GM19397 (cell line): ENCODE measurements at regions not wholly inside any gene's neighbourhood (a gene's known extent, or its start where the extent isn't known, plus 50 kb on each side); places are given as distances from the start of the nearest gene placed in this dataset.

Experiments
- ATAC-seq: cut with Tn5 transposase; IDR thresholded peaks from one replicate; pipeline ENCODE4 v1.9.1; 2021; ENCODE audit warnings: mild to moderate bottlenecking, moderate library complexity; ENCODE audit not compliant: unreplicated experiment

DNA sequence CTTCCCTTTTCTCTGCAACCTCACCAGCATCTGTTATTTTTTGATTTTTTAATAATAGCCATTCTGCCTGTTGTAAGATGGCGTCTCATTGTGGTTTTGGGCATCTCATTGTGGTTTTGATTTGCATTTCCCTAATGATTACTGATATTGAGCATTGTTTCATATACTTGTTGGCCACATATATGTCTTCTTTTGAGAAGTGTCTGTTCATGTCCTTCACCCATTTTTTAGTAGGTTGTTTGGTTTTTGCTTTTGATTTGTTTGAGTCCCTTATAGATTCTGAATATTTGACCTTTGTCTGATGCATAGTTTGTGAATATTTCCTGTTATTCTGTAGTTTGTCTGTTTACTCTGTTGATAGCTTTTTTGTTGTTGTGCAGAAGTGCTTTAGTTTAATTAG, 312.2 kb upstream of the TBC1D5 start:
- no peak for ATAC-seq

DNA sequence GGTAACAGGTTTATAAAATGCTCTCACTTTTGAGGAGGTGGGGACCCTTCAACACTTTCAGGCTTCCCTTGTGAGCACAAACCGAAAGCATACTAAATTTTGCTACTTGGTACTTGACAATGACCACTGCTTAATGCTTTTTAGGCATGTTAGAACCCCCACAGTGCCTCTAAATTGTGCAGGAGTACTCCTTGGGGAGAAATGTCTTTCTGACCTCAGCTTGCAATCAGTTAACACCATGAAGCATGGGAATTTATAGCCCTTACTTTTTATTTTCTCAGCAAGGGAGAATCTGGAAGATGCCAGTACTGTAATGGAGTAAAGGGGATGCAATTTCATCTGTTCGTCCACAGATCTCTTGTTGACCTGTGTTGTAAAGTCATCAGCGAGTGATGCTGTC, 308.9 kb upstream of the TBC1D5 start:
- no peak for ATAC-seq

DNA sequence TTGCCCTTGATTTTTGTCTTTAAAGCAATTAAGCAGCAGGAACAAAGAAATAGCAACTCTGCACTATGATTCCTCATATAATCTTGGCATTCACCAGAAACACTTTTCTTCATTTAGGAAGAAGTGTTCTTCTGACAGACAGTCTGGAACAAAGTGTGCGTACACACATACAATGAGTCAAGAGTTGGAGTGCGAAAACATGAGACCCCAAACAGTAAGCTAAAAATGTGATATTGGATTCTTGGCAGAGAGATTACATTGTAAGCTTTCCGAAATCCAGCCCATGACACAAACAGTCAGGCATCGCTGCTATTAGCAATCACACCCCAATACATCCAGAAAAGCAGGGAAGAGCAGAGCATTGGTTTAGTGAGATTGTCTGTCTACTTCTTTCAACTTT, 306.7 kb upstream of the TBC1D5 start:
- ATAC-seq: no peak

DNA sequence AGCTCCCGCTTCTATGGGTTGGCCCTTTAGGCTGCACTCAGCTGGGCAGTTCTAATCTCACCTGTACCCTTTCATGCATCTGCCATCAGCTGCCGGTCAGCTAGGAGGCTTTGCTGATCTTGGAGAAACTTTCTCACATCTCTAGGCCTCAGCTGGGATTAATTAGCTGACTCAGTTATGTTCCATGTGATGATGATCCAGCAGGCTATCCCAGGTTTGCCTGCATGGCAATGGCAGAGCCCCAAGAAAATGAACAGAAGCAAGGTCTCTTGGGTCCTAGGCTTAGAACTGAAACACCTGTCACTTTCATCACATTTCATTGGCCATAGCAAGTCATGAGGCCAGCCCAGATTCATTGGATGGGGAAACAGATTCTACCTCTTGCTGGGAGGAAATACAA, 304.6 kb upstream of the TBC1D5 start:
- no peak for ATAC-seq

DNA sequence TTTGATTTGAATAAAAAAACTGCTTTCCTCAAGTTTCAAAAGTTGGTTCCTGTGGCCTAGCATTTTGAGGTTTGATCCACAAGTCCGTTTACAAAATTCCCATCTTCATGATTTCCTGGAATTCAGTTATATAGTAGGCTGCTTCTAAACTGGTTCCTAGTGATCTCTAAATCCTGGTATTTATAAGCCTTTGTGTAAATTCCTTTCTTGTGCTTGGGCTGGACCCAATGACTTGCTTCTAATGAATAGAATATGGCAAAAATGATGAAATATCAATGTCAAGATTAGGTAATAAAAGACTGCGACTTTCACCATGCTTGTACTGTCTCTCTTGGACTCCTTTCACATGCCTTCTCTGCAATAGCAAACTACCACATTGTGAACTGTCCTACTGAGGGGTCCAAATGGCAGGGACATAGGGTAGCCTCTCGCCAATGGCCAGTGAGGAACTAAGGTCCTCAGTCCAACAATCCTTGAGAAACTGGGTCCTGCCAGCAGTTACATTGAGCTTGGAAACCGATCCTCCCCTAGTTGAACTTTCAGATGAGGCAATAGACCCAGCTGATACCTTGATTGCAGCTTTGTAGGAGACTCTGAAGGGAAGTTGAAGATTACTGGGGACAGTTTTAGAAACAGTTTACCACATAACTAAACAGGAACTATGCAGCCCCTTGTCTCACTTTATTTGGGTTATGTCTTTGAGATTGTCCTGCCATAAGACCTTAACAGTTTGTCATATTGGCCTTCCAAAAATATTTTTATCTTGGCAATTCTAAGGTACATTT, 303.9 kb upstream of the TBC1D5 start:
- ATAC-seq: no peak

DNA sequence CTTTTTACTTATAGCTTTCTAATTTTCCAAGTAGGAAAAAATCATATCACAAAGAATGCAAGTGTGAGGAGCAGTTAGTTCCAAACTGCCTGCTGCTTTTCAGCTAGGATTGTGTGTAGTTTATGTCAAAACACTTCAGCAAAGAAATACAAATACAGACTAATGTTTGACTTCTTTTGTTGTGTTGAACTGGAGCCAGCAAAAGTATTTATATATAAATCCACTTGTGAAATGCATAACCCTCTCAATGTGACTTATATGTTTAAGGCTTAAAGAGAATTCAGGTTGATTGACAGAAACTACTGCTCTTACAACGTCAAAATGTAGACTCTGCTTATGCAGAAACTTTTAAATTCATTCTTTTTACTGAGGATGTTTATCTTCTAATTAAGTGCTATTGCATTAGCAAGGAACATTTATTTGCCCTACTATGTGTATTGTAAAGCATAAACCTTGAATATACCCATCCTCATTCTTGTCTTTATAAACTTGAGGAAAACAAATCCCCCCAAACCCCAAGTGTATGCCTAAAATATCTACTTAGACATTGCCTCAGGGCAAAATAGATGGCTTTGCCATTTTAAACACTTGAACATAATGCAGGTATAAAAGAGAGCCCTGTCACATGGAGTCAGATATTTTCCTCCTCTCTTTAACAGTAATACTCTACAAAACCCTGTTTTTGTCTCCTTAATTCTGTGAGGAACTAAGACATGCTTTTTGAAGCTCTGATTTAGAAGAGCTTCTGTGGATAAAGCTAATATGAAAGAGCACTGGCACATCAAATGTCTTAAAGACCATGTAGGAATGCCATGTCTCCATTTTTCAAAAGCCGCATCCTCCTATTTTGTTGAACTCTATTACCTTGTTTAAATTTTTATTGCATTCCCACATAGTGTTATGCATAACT, 302.8 kb upstream of the TBC1D5 start:
- ATAC-seq: no peak

DNA sequence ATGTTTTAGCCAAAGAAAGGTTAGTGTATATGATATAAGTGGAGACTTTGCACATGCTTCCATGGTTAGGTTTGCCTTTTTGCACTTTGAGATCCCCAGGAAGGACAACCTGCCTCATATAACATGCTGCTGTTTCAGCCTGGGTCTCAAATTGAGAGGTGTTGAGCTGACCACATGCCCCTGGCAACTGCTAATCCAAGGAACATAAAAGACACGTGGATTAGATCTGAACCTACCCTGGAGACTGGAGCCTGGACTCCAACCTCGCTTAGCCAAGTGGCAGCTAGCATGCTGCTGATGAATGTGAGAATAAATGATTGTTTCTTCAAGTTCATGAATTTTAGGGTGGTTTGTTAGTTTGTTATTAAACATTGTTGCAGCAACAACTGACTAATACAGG, 301.8 kb upstream of the TBC1D5 start:
- ATAC-seq: no peak

DNA sequence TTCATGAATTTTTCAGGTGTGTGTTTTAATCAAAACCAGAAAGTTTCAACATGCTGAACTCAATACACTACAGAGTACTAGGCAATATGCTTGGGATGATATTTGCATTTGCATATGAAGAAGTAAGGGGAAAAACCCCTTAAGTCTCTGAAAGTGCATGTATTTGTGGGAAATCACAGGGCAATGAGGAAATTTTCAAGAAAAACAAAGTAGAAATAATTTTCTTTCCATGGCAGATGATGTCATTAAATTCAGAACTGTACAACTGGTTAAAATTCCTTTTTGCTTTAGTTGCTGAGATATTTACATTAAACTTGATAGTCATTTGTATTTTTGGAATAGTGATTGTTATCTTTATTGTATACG, 294.0 kb upstream of the TBC1D5 start:
- no peak for ATAC-seq

DNA sequence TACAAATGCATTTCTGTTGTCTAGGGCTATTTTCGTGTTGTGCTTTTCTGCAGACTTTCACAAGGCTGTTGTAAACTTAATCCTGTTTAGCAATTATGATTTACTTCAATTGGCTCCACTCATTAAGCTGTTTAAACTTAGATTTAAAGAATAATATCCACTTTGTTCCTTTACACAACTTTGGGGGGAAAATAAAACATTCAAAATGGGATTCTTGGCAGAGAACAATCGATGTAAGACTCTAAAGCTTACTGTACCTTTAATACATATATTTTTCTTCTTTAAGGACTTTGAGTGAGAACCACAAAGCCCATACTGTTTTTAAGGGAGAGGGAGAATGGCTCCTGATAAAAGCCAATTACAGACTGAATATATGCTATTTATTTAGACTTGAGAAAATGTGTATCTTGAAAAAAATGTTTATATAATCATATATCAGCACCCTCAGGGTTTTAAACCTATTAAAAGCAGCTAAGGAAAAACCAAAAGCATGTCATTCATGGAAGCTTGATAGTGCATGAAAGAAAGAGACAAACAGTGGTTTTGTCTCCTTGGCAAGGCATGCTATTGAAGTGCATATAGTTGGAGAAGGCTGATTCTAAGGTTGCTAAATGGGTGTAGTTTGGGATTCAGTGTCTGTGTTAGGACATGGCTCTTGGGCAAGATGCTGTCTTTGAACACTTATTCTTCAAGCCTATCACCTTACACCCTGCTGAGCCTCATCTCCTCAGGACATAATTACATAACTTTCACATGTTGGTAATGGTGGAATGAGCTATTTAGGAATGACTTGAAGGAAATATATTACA, 293.4 kb upstream of the TBC1D5 start:
- no peak for ATAC-seq

DNA sequence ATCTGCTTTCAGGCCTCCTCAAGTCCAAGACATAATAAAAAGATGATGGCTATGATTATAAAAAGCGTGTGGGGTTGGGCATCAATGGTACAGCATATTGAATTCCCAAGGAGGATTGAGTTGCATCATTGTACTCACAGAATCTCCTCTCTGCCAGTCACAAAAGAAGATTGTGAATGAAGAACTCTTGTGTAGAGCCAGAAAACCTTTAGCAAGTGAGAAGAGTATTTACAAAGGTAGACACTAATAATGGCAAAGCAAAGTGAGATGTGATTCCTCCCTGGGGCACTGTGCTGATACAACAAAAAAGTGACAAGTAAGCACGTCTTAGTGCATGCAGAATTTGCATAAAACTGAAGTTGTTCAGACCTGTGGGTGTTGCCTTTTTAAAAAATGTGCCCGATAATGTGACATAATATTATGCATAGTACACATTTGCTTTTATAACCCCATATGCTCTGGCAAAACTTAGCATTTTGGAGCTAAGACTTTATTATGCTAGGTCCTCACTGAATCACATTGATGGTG, 291.2 kb upstream of the TBC1D5 start:
- no peak for ATAC-seq

DNA sequence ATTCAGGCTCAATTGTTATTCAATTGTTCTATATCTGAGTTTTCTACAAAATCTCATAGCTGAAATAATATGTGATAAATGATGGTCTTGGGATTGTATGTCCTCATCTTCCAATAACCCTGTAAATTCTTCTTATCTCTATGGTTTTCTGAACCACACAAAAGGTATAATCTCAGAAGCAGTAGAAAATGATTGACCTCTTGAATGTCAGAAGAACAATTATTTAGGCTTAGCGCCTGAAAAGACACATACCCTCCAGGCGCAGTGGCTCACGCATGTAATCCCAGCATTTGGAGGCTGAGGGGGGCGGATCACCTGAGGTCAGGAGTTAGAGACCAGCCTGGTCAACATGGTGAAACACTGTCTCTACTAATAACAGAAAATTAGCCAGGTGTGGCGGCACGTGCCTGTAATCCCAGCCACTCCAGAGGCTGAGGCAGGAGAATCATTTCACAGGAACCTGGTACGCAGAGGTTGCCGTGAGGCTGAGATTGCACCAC, 288.0 kb upstream of the TBC1D5 start:
- ATAC-seq: no peak

DNA sequence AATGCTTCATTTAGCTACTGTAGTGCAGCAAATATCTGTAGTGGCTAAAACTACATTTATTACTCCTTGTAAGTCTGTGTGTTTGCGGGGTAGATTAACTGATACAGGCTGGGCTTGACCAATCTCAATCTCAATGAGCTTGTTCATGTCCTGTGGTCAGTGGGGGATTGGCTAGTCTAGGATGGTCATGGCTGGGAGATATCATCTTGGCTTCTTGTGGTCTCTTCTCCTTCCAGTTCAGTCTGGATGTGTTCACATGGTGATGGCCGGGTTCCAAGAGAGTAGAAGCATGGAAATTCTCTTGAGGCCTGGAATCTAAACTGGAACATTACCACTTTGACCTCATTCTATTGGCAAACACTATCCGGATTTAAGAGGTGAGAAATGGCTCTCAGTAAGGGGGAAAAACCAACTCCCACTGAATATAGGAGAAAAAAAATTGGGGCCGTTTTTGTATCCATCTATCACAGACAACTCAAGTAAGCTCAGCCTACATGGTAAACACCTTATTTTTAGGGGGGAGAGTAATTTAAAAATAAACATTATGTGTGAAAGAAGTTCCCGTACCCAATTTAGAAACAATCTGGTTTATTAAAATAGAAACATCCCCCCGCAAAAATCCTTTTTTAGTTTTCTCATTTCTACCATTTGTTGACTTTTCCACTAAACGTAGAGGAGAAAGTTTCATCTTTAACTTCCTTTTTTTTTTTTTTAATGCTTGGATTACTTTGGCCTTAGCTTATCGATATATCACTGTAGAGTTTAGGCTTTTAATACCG, 284.9 kb upstream of the TBC1D5 start:
- ATAC-seq: no peak

DNA sequence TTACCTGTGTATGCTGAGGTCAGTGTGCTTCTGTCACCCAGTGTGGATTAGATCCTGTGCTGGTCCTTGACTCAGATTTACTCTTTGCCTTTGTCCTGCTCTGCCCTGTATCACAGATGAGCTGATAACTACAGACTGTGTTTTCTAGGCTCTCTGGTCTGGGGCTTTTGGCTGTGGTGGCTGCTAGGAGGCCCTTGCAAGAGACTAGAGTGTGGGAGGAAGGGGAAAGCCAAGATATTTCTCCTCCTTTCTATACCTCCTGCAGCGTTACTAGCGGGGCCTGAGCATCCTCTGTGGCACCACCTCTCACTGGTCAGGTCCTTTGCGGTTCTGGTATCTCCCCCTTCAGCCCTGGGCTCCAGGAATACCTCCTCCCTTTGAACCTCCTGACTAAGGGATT, 282.3 kb upstream of the TBC1D5 start:
- ATAC-seq: no peak

DNA sequence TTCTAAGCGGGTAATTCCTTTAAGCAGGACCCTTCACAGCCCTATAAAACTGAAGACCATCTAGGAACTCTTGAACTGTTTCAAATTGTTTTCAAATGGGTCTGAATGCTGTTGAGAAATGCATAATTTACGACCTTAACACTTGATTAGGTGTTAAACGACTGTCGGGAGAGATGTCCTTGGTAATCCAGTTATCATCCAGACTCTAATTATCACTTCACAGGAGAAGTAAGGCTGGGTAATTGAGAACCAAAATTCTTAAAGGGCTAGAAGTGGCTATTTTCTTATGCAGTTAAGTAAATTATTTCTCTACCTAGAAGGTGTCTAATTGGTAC, 276.7 kb upstream of the TBC1D5 start:
- no peak for ATAC-seq

DNA sequence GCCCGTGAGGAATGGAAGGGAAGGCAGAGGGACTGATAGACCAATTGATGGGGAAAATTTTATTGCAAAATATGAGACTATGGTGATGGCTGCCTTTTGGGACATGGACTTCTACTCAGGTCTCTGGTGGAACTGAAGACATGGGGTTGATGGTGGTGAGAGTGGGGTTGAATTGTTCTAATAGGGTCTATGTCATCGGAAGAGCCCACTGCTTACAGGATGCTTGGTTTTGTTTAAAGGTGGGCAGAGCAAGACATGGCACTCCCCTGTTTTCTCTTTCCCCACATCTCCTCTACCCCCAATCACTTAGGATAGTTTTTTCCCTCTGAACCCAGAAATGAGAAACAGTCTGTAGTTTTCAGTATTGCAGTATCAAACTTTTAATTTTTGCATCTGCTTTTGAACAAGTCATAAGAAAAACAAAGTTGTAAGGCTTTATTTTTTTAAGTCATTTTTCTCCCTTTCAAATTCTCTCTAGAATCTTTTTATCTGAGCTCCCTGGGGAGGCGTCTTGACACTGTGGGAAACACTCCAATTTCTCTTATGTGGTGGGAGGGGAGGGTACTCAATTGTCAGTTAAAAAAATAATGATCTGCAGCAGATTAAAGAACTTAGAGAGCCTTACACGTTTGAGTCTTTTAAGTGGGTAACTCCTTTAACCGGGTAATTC, 276.2 kb upstream of the TBC1D5 start:
- no peak for ATAC-seq

DNA sequence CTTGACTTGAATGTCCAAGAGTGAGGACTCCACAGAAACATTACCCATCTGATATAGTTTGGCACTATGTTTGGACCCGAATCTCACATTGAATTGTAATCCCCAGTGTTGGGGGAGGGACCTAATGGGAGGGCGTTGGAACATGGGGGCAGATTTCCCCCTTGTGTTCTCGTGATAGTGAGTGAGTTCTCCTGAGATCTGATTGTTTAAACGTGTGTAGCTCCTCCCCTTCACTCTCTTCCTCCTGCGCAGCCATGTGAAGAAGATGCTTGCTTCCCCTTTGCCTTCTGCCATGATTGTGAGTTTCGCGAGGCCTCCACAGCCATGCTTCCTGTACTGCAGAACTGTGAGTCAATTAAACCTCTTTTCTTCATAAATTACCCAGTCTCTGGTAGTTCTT, 273.9 kb upstream of the TBC1D5 start:
- ATAC-seq: no peak

DNA sequence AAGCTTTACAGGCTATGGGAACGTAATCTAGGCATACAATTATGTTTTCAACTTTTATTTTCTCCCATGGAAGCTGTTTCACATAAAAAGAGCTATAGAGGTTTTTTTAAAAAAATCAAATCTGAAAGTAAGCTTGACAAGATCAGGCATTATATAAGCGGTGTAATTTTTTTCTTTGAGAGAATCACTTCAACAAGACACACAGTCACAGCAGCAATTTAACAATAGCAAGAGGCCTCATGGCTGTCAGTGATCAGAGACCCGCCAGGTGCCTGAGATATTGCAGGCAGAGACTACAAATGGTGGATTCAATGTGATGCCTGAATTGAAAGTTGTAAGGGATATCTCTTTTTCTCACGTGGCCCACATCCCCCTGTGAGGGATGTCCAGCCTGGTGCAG, 270.5 kb upstream of the TBC1D5 start:
- ATAC-seq: no peak

DNA sequence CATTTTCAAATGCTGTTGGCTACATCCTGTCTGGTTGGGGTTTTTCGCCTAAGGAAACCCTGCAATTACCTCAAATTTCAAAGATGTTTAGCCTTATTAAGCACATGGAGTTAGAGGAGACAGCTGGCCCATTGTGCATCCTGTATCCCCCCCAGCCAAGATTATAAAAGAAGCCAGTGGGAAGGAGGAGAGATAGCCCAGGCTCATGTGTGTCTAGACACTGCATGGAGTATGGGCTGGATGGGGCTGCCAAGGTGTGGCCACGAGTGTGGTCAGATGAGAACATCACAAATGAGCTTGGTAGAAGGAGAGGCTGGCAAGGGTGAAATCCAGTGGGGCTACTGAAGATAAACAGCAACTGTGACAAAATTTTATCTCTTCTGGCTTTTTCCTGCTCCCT, 270.0 kb upstream of the TBC1D5 start:
- no peak for ATAC-seq

DNA sequence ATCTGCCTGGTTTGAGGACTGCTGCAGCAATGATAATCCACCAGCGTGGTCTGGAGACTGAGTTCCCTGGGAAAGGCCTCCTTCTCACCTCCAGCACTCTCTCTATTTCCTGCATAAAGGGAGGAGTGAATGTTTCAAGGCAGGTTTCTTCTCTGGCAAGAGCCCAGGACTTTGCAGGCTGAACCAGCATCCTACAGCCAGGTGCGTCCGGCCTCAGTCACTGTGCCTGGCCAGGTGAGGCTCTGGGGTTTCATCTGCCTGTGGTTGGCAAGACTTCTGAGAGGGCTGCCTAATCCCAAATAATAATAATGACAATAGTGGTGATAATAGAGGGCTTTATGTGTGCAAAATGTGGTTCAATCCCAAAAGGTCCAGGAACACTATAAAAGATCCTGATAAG, 269.0 kb upstream of the TBC1D5 start:
- ATAC-seq: no peak

DNA sequence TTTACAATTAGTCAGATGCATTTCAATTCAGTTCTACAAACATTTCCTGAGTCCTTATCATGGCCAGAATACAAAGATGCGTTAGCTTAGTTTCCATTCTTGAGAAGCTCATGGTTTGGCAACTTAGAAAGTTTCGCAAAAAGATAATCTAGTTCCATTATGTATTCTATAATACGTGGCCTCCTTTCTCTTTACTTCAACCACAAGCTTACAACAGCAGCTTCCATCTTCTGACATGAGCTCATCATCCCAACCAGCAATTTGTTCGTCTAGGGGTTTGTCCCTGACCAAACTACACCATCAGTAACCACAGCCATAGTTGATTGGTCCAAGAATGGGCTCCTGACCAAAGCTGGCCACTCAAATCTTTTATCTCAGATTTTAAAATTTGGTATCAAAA, 267.6 kb upstream of the TBC1D5 start:
- ATAC-seq: no peak
